ENCODE measurements at regions not wholly inside any gene's neighbourhood (a gene's known extent, or its start where the extent isn't known, plus 50 kb on each side); places are given as distances from the start of the nearest gene placed in this dataset.
A peak's percentile ranks its signal among the peaks of the same experiment; 100 is the strongest.

GRCh38 chr11:127864861-127865260, 722.5 kb downstream of the ETS1 start:
- no peaks in the 10 kb centered on the region for H3K9me3 ChIP-seq (ENCODE audit: control insufficient read depth, low read length)
- no peaks in the 10 kb centered on the region for H3K36me3 ChIP-seq (ENCODE audit: control insufficient read depth in 1 of 2, insufficient read depth in 2 of 2, low read length in 1 of 2)
- no peak for ATAC-seq (ENCODE audit: low FRiP score)
- no peaks in the 10 kb centered on the region for H3K27me3 ChIP-seq (ENCODE audit: control insufficient read depth in 1 of 2, insufficient read depth in 2 of 2, low read length in 1 of 2)
- 81 to 87% methylated on average over 2 of the region's 2 CpGs for WGBS, 2 donors
- intact Hi-C loops (cut with DNase I) = no loop called here
- peaks cover 0 to under 1% of the 10 kb centered on the region in 2 donors for H3K4me1 ChIP-seq (ENCODE audit: control insufficient read depth in 1 of 2, insufficient read depth in 2 of 2, low read length in 2 of 2)
- no peak overlapping the region for H3K27ac ChIP-seq (ENCODE audit: low read depth in 1 of 2, low read length in 2 of 2)
- DNase-seq = no peak
- H3K4me3 ChIP-seq (ENCODE audit: low read length in 2 of 2) = no peak overlapping the region

- intact Hi-C loops (cut with DNase I) = no loop called here
- no peaks in the 10 kb centered on the region for H3K27me3 ChIP-seq (ENCODE audit: control insufficient read depth in 1 of 2, insufficient read depth in 2 of 2, low read length in 1 of 2)
- no peak overlapping the region for H3K4me3 ChIP-seq (ENCODE audit: low read length in 2 of 2)
- peaks cover 0 to 3% of the 10 kb centered on the region in 2 donors for H3K4me1 ChIP-seq (ENCODE audit: control insufficient read depth in 1 of 2, insufficient read depth in 2 of 2, low read length in 2 of 2)
- no peaks in the 10 kb centered on the region for H3K36me3 ChIP-seq (ENCODE audit: control insufficient read depth in 1 of 2, insufficient read depth in 2 of 2, low read length in 1 of 2)
- DNase-seq (no peak), ATAC-seq (ENCODE audit: low FRiP score) (no peak)
- 60 to 61% methylated on average over 2 of the region's 2 CpGs for WGBS, 2 donors
- no peak overlapping the region for H3K27ac ChIP-seq (ENCODE audit: low read depth in 1 of 2, low read length in 2 of 2)
- H3K9me3 ChIP-seq (ENCODE audit: control insufficient read depth, low read length) = no peaks in the 10 kb centered on the region
These were observed 725.0 kb downstream of the ETS1 start for GRCh38 chr11:127862406-127862805.

DNA sequence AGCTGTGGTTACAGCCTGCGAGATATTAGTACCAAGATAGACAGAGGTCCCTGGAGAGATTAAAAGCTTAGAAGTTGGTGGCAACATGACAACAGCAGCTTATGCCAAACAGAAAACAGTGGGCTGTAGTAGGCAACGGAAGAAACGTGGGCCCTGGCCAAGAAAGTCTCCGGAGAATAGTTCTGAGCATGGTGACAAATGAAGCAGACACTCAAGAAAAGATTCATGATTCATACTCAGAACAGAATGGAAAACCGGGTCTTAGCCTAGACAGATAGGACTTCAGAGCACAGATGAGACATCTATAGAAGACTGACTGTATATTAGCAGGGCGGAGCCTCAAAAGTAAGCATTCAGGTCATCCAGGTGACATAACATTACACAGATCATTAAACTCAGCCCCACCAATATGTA, 727.4 kb downstream of the ETS1 start:
- Histone ChIP-seq H3K27me3 (ENCODE audit: control insufficient read depth in 1 of 2, insufficient read depth in 2 of 2, low read length in 1 of 2) (no peaks in the 10 kb centered on the region), H3K4me1 (ENCODE audit: control insufficient read depth in 1 of 2, insufficient read depth in 2 of 2, low read length in 2 of 2) (peaks cover 0 to 3% of the 10 kb centered on the region in 2 donors), H3K4me3 (ENCODE audit: low read length in 2 of 2) (no peak overlapping the region), H3K27ac (ENCODE audit: low read depth in 1 of 2, low read length in 2 of 2) (no peak overlapping the region), H3K9me3 (ENCODE audit: control insufficient read depth, low read length) (no peaks in the 10 kb centered on the region), H3K36me3 (ENCODE audit: control insufficient read depth in 1 of 2, insufficient read depth in 2 of 2, low read length in 1 of 2) (no peaks in the 10 kb centered on the region)
- intact Hi-C loops (cut with DNase I) = no loop called here
- DNase-seq (peak in 1 of 2 donors; percentile 46), ATAC-seq (ENCODE audit: low FRiP score) (no peak)
- 23% methylated on average over 6 of the region's 6 CpGs for WGBS, 2 donors

DNA sequence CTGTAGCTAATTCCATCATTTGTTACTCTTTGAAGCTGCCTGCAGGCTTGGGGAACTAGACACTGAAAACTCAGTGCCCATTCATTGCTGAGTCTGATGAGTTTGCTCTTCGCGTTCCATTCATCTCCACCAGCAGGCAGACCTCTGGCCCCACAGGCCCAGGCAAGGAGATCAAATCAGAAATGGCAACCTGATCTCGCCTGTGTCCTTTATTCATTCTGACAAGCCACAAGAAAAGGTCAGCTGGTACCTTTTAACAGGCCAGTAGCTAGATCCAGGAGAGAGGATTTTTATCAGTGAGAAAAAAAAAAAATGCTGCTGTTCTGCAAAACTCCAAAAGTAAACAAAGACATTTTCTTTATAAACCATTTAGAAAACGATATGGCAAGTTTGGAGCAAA, 742.5 kb downstream of the ETS1 start:
- Histone ChIP-seq H3K27me3 (ENCODE audit: control insufficient read depth in 1 of 2, insufficient read depth in 2 of 2, low read length in 1 of 2) (no peaks in the 10 kb centered on the region), H3K4me1 (ENCODE audit: control insufficient read depth in 1 of 2, insufficient read depth in 2 of 2, low read length in 2 of 2) (no peaks in the 10 kb centered on the region), H3K36me3 (ENCODE audit: control insufficient read depth in 1 of 2, insufficient read depth in 2 of 2, low read length in 1 of 2) (no peaks in the 10 kb centered on the region), H3K4me3 (ENCODE audit: low read length in 2 of 2) (no peak overlapping the region), H3K9me3 (ENCODE audit: control insufficient read depth, low read length) (no peaks in the 10 kb centered on the region), H3K27ac (ENCODE audit: low read depth in 1 of 2, low read length in 2 of 2) (no peak overlapping the region)
- intact Hi-C loops (cut with DNase I) = loop anchor here (2.0 to 10.0 kb wide), 3 partner anchors 150 to 290 kb away; no protein-coding TSS in a partner anchor
- no peak for ATAC-seq (ENCODE audit: low FRiP score)
- DNase-seq = no peak
- 84% methylated on average over 4 of the region's 4 CpGs for WGBS, 2 donors

GRCh38 chr11:127843483-127844396, 743.6 kb downstream of the ETS1 start:
- 25 to 26% methylated on average over 12 of the region's 12 CpGs for WGBS, 2 donors
- intact Hi-C loops (cut with DNase I) = loop anchor here (2.0 to 10.0 kb wide), 3 partner anchors 151 to 291 kb away; no protein-coding TSS in a partner anchor
- no peaks in the 10 kb centered on the region for H3K27me3 ChIP-seq (ENCODE audit: control insufficient read depth in 1 of 2, insufficient read depth in 2 of 2, low read length in 1 of 2)
- no peak overlapping the region for H3K27ac ChIP-seq (ENCODE audit: low read depth in 1 of 2, low read length in 2 of 2)
- DNase-seq = peak; percentile 84 to 92
- no peaks in the 10 kb centered on the region for H3K36me3 ChIP-seq (ENCODE audit: control insufficient read depth in 1 of 2, insufficient read depth in 2 of 2, low read length in 1 of 2)
- H3K4me3 ChIP-seq (ENCODE audit: low read length in 2 of 2) = no peak overlapping the region
- H3K4me1 ChIP-seq (ENCODE audit: control insufficient read depth in 1 of 2, insufficient read depth in 2 of 2, low read length in 2 of 2) = no peaks in the 10 kb centered on the region
- no peak for ATAC-seq (ENCODE audit: low FRiP score)
- H3K9me3 ChIP-seq (ENCODE audit: control insufficient read depth, low read length) = no peaks in the 10 kb centered on the region

DNA sequence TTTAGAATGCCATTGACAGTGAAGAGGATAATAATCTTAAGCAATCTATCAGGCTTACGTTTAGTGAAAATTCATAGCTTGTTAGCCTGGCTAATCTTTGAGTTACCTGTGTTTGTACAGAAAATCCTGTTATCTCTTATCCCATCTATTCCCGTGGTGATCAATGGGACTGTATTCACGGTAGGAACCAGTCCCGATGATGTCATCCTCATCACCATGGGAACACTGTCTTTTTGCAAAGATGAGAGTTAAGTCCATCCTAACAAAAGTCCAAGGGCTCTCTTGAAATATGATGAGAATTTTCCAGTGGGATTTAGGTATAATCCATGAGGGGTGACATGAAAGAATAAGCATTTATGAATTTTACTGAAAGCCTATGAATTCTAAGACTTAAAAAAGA, 762.2 kb downstream of the ETS1 start:
- Histone ChIP-seq H3K36me3 (ENCODE audit: control insufficient read depth in 1 of 2, insufficient read depth in 2 of 2, low read length in 1 of 2) (no peaks in the 10 kb centered on the region), H3K4me3 (ENCODE audit: low read length in 2 of 2) (no peak overlapping the region), H3K4me1 (ENCODE audit: control insufficient read depth in 1 of 2, insufficient read depth in 2 of 2, low read length in 2 of 2) (no peaks in the 10 kb centered on the region), H3K27ac (ENCODE audit: low read depth in 1 of 2, low read length in 2 of 2) (no peak overlapping the region), H3K9me3 (ENCODE audit: control insufficient read depth, low read length) (peaks cover 1% of the 10 kb centered on the region), H3K27me3 (ENCODE audit: control insufficient read depth in 1 of 2, insufficient read depth in 2 of 2, low read length in 1 of 2) (no peaks in the 10 kb centered on the region)
- intact Hi-C loops (cut with DNase I) = no loop called here
- ATAC-seq (ENCODE audit: low FRiP score) = no peak
- no peak for DNase-seq
- WGBS, 2 donors = 78 to 85% methylated on average over 4 of the region's 4 CpGs

DNA sequence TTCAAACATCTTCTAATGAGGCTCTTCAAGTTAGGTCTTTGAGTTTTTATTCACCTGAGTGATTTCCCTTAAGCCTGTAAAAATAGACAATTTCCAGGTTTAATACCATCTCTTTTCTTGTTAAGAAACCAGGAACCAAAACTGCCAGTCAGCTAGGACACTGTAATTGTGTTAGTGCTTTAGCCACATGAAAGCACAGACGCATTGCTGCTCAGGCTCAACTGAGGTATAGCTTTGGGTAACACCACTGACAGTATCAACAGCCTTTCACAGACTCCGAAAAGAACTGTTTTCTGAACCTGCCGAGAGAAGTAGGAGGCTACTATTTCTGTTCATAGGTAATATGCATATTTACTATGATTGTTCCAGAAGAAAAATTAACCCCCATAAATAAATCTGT, 768.7 kb downstream of the ETS1 start:
- ATAC-seq (ENCODE audit: low FRiP score) (no peak), DNase-seq (no peak)
- WGBS, 2 donors = 84 to 87% methylated on average over 3 of the region's 3 CpGs
- Histone ChIP-seq H3K27me3 (ENCODE audit: control insufficient read depth in 1 of 2, insufficient read depth in 2 of 2, low read length in 1 of 2) (no peaks in the 10 kb centered on the region), H3K36me3 (ENCODE audit: control insufficient read depth in 1 of 2, insufficient read depth in 2 of 2, low read length in 1 of 2) (no peaks in the 10 kb centered on the region), H3K9me3 (ENCODE audit: control insufficient read depth, low read length) (peaks cover 2% of the 10 kb centered on the region), H3K27ac (ENCODE audit: low read depth in 1 of 2, low read length in 2 of 2) (no peak overlapping the region), H3K4me1 (ENCODE audit: control insufficient read depth in 1 of 2, insufficient read depth in 2 of 2, low read length in 2 of 2) (no peaks in the 10 kb centered on the region), H3K4me3 (ENCODE audit: low read length in 2 of 2) (no peak overlapping the region)
- intact Hi-C loops (cut with DNase I) = no loop called here

- Histone ChIP-seq H3K9me3 (ENCODE audit: control insufficient read depth, low read length) (peaks cover 2% of the 10 kb centered on the region), H3K4me1 (ENCODE audit: control insufficient read depth in 1 of 2, insufficient read depth in 2 of 2, low read length in 2 of 2) (no peaks in the 10 kb centered on the region), H3K4me3 (ENCODE audit: low read length in 2 of 2) (no peak overlapping the region), H3K27ac (ENCODE audit: low read depth in 1 of 2, low read length in 2 of 2) (no peak overlapping the region), H3K27me3 (ENCODE audit: control insufficient read depth in 1 of 2, insufficient read depth in 2 of 2, low read length in 1 of 2) (no peaks in the 10 kb centered on the region), H3K36me3 (ENCODE audit: control insufficient read depth in 1 of 2, insufficient read depth in 2 of 2, low read length in 1 of 2) (no peaks in the 10 kb centered on the region)
- no peak for ATAC-seq (ENCODE audit: low FRiP score)
- intact Hi-C loops (cut with DNase I) = no loop called here
- WGBS, 2 donors = 85 to 86% methylated on average over 2 of the region's 2 CpGs
- DNase-seq = no peak
These were observed 770.4 kb downstream of the ETS1 start for GRCh38 chr11:127816962-127817361.

DNA sequence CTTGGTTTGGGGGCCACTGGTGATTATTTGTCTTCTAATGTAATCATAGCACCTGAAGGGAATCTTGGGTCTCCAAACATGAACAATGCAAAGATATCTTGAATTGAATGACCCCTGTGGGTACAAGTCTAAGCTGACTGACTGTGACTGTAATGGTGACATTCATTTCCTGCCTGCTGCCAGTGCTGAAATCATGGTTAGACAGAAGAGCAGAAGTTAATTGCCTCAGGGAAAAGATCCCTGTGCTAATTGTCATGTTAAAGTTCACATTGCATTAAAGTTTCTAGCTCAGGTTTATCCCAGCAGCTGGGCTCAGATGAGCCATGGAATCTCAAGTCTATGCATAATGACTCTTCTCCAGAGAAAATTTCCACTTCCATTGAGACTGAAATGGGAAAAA, 772.0 kb downstream of the ETS1 start:
- H3K4me1 ChIP-seq (ENCODE audit: control insufficient read depth in 1 of 2, insufficient read depth in 2 of 2, low read length in 2 of 2) = no peaks in the 10 kb centered on the region
- ATAC-seq (ENCODE audit: low FRiP score) = no peak
- H3K9me3 ChIP-seq (ENCODE audit: control insufficient read depth, low read length) = peaks cover 2% of the 10 kb centered on the region
- H3K36me3 ChIP-seq (ENCODE audit: control insufficient read depth in 1 of 2, insufficient read depth in 2 of 2, low read length in 1 of 2) = no peaks in the 10 kb centered on the region
- DNase-seq = no peak
- intact Hi-C loops (cut with DNase I) = no loop called here
- no peak overlapping the region for H3K4me3 ChIP-seq (ENCODE audit: low read length in 2 of 2)
- H3K27ac ChIP-seq (ENCODE audit: low read depth in 1 of 2, low read length in 2 of 2) = no peak overlapping the region
- no peaks in the 10 kb centered on the region for H3K27me3 ChIP-seq (ENCODE audit: control insufficient read depth in 1 of 2, insufficient read depth in 2 of 2, low read length in 1 of 2)
